ENCODE measurements at regions not wholly inside any gene's neighbourhood (a gene's known extent, or its start where the extent isn't known, plus 50 kb on each side); places are given as distances from the start of the nearest gene placed in this dataset.
"Not testable (repeated sequence)": the region's sequence is repeated elsewhere in the genome, so short reads cannot be mapped to it uniquely, and the experiment has no call there.

DNA sequence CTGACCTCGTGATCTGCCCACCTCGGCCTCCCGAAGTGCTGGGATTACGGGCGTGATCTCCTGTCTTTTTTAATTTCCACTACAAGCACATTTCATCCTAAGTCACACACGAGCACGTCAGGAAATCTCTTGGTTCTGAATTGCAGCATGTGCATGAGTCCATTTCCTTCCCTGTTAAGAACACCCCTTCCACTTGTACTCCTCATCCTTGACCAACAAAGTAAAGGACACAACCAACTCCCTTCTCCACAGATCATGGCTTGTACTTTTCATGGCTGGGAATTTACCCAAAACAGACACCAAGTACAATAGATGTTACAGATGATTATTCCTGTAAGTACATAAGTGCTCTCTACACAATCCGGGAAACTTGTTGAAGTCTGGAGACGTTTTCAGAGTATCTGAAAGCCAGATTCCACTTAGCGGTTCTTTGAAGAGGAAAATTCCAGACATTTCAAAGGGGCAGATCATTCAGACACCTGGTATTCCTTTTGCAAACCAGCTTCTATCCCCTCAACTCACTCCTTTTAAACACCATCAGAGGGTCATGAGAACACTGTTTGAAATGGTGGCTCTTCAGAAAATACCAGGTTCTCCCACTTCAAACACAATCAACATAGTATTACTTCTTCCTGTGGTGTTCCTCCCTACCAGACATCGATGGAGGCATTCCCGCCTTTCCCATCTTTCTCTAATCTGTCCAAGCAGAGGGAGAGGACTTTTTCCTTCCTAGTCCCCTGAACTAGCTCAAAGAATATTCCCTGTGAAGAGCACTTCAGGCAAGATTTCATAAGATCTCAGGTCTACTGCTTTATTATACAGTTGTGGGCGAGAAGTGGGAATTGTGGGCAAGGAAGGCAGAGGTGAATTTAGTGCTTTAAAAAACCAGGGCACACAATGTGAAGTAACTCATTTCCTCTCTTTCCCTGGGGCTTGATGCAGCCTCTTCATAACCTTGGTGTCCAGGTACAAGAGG is 80.1 kb upstream of the TSC22D2 start:
- Histone ChIP-seq H3K4me1 (ENCODE audit: control insufficient read depth, low read depth, low read length) (no peaks in the 10 kb centered on the region), H3K9ac (ENCODE audit: low read length) (no peak overlapping the region), H3K27me3 (ENCODE audit: control insufficient read depth, insufficient read depth, low read length) (no peaks in the 10 kb centered on the region), H3K27ac (ENCODE audit: low read length) (no peak overlapping the region), H3K36me3 (ENCODE audit: control insufficient read depth, low read depth, low read length) (no peaks in the 10 kb centered on the region), H3K4me3 (ENCODE audit: low read length) (no peak overlapping the region), H3K9me3 (ENCODE audit: control insufficient read depth, low read depth, low read length) (no peaks in the 10 kb centered on the region)

DNA sequence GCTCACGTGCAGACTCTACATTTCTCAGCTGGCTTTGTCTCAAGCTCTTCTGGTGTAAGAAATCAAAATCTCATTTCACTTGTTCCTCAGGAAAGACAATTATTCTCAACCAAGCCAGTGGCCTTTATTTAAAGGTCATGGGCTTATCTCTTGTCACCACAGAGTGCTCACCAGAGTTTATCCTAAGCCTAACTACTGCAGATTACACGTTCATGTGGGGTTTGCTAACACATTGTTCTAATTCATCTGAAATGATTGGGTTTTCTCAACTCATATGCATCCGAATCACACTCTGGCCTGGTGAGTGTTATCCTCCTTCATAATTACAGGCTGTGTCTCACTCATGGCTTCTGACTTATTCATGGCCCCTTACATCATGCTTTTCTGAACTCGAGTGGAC is 83.3 kb upstream of the TSC22D2 start:
- Histone ChIP-seq H3K4me1 (ENCODE audit: control insufficient read depth, low read depth, low read length) (no peaks in the 10 kb centered on the region), H3K9ac (ENCODE audit: low read length) (no peak overlapping the region), H3K36me3 (ENCODE audit: control insufficient read depth, low read depth, low read length) (no peaks in the 10 kb centered on the region), H3K9me3 (ENCODE audit: control insufficient read depth, low read depth, low read length) (no peaks in the 10 kb centered on the region), H3K4me3 (ENCODE audit: low read length) (no peak overlapping the region), H3K27ac (ENCODE audit: low read length) (no peak overlapping the region), H3K27me3 (ENCODE audit: control insufficient read depth, insufficient read depth, low read length) (no peaks in the 10 kb centered on the region)

DNA sequence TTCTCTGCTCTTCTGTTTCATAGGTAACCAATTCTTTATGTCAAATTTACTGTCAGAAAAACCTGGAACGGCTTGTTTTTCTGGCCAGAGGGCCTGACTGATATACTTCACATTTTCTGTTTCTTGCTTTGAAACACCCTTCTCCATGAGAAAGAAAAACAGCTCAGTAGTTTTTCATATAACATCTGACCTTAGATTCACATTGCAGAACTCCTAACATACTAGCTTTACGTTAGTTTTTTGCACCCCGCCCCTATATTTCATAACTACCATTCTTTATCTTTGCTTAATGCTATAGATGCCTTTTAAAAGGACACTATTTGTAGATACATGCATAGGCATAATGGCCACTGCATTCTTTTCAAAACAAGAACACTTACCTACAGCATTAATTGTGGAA is 83.9 kb upstream of the TSC22D2 start:
- Histone ChIP-seq H3K9me3 (ENCODE audit: control insufficient read depth, low read depth, low read length) (no peaks in the 10 kb centered on the region), H3K4me1 (ENCODE audit: control insufficient read depth, low read depth, low read length) (no peaks in the 10 kb centered on the region)

DNA sequence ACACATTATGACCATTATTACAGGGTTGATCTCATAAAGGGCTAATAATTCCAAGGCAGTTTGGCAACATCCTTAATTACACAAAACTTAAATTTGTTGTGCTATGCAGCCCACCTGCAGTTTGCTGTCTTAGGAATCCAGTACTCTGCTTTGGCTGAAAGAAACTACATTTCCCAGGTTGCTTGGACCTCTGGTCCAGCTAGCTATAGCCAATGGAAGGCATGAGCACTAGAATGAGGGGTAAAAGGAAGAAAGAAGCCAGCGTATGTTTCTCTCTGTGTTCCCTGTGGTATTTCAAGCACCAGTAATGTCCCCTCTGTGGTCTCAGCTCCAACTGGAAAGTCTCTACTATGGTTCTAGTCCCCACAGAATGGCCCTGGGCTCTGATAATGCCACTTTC is 84.3 kb upstream of the TSC22D2 start:
- no peaks in the 10 kb centered on the region for H3K27me3 ChIP-seq (ENCODE audit: control insufficient read depth, insufficient read depth, low read length)
- H3K4me3 ChIP-seq (ENCODE audit: low read length) = no peak overlapping the region
- H3K9ac ChIP-seq (ENCODE audit: low read length) = no peak overlapping the region
- H3K36me3 ChIP-seq (ENCODE audit: control insufficient read depth, low read depth, low read length) = no peaks in the 10 kb centered on the region
- H3K27ac ChIP-seq (ENCODE audit: low read length) = no peak overlapping the region
- no peaks in the 10 kb centered on the region for H3K9me3 ChIP-seq (ENCODE audit: control insufficient read depth, low read depth, low read length)
- H3K4me1 ChIP-seq (ENCODE audit: control insufficient read depth, low read depth, low read length) = no peaks in the 10 kb centered on the region

More for the DNA sequence above, 83.9 kb upstream of the TSC22D2 start:
- Histone ChIP-seq H3K36me3 (ENCODE audit: control insufficient read depth, low read depth, low read length) (no peaks in the 10 kb centered on the region), H3K27ac (ENCODE audit: low read length) (no peak overlapping the region), H3K27me3 (ENCODE audit: control insufficient read depth, insufficient read depth, low read length) (no peaks in the 10 kb centered on the region), H3K9ac (ENCODE audit: low read length) (no peak overlapping the region), H3K4me3 (ENCODE audit: low read length) (no peak overlapping the region)

DNA sequence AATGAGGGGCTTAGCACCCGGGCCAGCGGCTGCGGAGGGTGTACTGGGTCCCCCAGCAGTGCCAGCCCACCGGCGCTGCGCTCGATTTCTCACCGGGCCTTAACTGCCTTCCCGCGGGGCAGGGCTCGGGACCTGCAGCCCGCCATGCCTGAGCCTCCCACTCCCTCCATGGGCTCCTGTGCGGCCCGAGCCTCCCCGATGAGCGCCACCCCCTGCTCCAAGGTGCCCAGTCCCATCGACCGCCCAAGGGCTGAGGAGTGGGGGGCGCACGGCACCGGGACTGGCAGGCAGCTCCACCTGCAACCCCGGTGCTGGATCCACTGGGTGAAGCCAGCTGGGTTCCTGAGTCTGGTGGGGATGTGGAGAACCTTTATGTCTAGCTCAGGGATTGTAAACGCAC is 85.0 kb upstream of the TSC22D2 start:
- not testable (repeated sequence) for H3K27me3 ChIP-seq (ENCODE audit: control insufficient read depth, insufficient read depth, low read length); H3K4me1 ChIP-seq (ENCODE audit: control insufficient read depth, low read depth, low read length); H3K9me3 ChIP-seq (ENCODE audit: control insufficient read depth, low read depth, low read length); H3K4me3 ChIP-seq (ENCODE audit: low read length); H3K27ac ChIP-seq (ENCODE audit: low read length); H3K36me3 ChIP-seq (ENCODE audit: control insufficient read depth, low read depth, low read length); H3K9ac ChIP-seq (ENCODE audit: low read length)

DNA sequence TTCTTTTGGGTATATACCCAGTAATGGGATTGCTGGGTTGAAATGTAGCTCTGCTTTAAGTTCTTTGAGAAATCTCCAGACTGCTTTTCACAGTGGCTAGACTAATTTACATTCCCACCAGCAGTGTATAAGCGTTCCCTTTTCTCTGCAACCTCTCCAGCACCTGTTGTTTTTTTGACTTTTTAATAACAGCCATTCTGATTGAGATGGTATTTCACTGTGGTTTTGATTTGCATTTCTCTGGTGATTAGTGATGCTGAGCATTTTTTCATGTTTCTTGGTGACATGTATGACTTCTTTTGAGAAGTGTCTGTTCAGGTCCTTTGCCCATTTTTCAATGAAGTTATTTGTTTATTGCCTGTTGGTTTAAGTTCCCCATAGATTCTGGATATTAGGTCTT is 87.1 kb upstream of the TSC22D2 start:
- not testable (repeated sequence) for H3K4me3 ChIP-seq (ENCODE audit: low read length); H3K9ac ChIP-seq (ENCODE audit: low read length); H3K4me1 ChIP-seq (ENCODE audit: control insufficient read depth, low read depth, low read length); H3K27me3 ChIP-seq (ENCODE audit: control insufficient read depth, insufficient read depth, low read length); H3K36me3 ChIP-seq (ENCODE audit: control insufficient read depth, low read depth, low read length); H3K27ac ChIP-seq (ENCODE audit: low read length); H3K9me3 ChIP-seq (ENCODE audit: control insufficient read depth, low read depth, low read length)

DNA sequence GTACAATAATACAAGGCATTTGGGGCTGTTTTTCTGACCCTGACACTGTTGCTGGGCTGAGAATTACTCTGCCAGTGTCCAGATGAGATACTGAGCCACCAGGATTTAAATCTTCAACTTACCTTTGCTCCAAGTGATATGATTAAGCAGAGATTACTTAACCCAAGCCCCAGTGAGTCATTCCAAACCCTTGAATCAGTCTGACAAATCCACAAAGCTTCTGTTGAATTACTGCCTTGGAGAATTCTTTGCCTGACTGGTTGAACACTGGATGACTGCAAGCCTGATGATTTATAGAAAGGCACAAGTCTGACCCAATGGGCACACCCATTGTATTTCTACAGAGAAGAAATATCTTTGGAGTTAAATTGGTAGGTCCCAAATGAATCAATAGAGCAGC is 88.2 kb upstream of the TSC22D2 start:
- Histone ChIP-seq H3K27ac (ENCODE audit: low read length) (no peak overlapping the region), H3K9me3 (ENCODE audit: control insufficient read depth, low read depth, low read length) (no peaks in the 10 kb centered on the region), H3K27me3 (ENCODE audit: control insufficient read depth, insufficient read depth, low read length) (no peaks in the 10 kb centered on the region), H3K4me3 (ENCODE audit: low read length) (no peak overlapping the region), H3K36me3 (ENCODE audit: control insufficient read depth, low read depth, low read length) (no peaks in the 10 kb centered on the region), H3K9ac (ENCODE audit: low read length) (no peak overlapping the region), H3K4me1 (ENCODE audit: control insufficient read depth, low read depth, low read length) (no peaks in the 10 kb centered on the region)

DNA sequence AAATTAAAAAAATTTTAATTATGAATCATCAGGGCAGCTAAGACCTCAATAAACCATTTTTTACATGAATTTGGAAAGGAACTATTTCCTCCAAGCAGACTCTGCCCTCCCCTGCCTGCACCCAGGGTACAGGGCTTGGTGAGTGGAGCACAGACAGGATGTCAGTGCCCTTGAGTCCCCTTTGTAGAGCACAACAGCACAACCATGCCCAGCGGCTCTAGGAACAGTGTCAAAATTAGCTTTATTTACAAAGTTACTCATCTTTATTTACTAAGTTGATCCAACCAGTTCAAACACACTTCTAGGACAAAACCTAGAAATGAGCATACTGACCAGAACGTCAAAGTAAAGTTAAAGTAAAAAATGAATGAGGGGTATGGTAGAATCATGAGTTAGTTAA is 90.6 kb upstream of the TSC22D2 start:
- no peaks in the 10 kb centered on the region for H3K27me3 ChIP-seq (ENCODE audit: control insufficient read depth, insufficient read depth, low read length)
- H3K4me3 ChIP-seq (ENCODE audit: low read length) = no peak overlapping the region
- H3K36me3 ChIP-seq (ENCODE audit: control insufficient read depth, low read depth, low read length) = no peaks in the 10 kb centered on the region
- H3K4me1 ChIP-seq (ENCODE audit: control insufficient read depth, low read depth, low read length) = no peaks in the 10 kb centered on the region
- H3K9me3 ChIP-seq (ENCODE audit: control insufficient read depth, low read depth, low read length) = no peaks in the 10 kb centered on the region
- H3K27ac ChIP-seq (ENCODE audit: low read length) = no peak overlapping the region
- no peak overlapping the region for H3K9ac ChIP-seq (ENCODE audit: low read length)

DNA sequence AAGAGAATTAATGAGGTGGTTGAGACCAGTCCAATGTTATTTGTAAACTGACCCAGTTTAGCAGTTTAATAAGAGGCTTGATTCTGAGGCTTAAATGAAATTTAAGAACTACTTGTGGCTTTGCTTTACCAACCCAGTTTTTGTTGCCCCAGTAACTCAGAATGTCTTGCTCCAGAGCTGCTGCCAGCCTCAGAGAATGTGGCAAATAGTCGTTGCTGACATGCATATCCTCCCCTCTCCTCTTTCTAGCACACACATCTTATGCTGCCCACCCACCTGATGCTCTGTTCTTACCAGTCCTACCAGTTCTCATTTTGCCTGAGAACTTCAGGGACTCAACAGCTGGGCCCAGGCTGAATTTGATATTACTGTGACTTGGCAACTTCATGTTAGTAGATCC is 92.4 kb upstream of the TSC22D2 start:
- Histone ChIP-seq H3K4me3 (ENCODE audit: low read length) (no peak overlapping the region), H3K27ac (ENCODE audit: low read length) (no peak overlapping the region), H3K4me1 (ENCODE audit: control insufficient read depth, low read depth, low read length) (no peaks in the 10 kb centered on the region), H3K36me3 (ENCODE audit: control insufficient read depth, low read depth, low read length) (no peaks in the 10 kb centered on the region), H3K27me3 (ENCODE audit: control insufficient read depth, insufficient read depth, low read length) (no peaks in the 10 kb centered on the region), H3K9ac (ENCODE audit: low read length) (no peak overlapping the region), H3K9me3 (ENCODE audit: control insufficient read depth, low read depth, low read length) (no peaks in the 10 kb centered on the region)

DNA sequence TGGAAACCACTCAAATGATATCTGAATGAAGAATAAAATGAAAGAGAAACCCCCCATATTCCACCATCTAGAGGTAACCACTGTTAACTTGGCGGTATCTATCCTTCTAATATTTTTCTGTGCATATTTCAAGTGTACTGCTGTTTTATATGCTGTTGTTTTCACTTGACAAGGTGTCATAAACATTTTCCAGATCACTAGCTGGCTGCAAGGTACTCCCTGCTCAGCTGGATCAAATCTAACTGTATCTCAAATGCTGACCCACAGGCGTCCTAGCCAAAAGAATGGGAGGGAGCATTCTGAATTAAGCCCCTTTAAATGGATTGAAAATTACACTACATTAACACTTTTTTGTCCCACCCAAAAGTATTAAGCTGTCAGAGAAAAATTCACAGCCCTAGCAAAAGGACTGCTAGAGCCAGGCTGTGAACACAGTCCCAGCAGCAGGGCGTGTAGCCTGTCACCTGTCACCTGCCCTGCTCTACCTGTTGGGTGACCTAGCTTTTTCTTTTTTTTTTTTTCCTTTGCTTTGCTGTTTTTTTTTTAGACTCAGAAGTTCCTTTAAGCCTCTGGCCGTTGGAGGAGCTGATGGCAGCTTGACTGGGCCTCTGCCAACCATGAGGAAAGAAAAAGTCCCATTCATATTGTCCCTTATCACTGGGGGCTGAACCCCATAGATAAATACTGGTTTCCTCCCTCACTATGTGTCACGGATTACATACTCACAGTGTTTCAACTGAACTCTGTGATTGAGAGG is 93.7 kb upstream of the TSC22D2 start:
- no peak overlapping the region for H3K27ac ChIP-seq (ENCODE audit: low read length)
- H3K4me1 ChIP-seq (ENCODE audit: control insufficient read depth, low read depth, low read length) = no peaks in the 10 kb centered on the region

DNA sequence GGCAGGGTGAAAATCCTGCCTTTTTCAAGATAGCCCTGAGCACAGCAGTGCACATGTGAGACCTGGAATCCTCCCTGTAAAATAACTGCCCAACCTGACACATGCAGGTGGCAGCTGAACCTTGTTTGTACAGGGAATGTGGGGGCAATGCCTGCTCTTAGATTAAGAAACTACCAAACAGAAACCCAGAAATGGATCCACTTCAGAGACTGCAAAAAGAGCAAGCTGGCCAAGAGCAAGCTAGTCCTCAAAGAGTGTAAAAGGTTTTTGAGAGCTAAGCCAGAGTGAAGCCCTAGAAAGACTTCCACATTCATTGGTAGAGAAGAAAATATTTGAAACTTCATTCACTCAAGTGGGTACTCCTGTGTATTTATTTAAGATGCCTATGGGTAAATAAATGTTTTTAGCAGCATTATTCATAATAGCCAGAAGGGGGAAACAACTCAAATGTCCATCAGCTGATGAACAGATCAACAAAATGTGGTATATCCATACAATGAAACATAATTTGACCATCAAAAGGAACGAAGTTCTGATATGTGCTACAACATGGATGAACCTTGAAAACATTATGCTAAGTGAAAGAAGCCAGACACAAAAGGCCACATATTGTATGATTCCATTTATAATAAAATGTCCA is 96.0 kb upstream of the TSC22D2 start:
- Histone ChIP-seq H3K4me3 (ENCODE audit: low read length) (no peak overlapping the region), H3K4me1 (ENCODE audit: control insufficient read depth, low read depth, low read length) (no peaks in the 10 kb centered on the region), H3K9ac (ENCODE audit: low read length) (no peak overlapping the region), H3K27ac (ENCODE audit: low read length) (no peak overlapping the region), H3K27me3 (ENCODE audit: control insufficient read depth, insufficient read depth, low read length) (no peaks in the 10 kb centered on the region), H3K9me3 (ENCODE audit: control insufficient read depth, low read depth, low read length) (no peaks in the 10 kb centered on the region), H3K36me3 (ENCODE audit: control insufficient read depth, low read depth, low read length) (no peaks in the 10 kb centered on the region)

More for the DNA sequence above, 93.7 kb upstream of the TSC22D2 start:
- no peaks in the 10 kb centered on the region for H3K27me3 ChIP-seq (ENCODE audit: control insufficient read depth, insufficient read depth, low read length)
- H3K36me3 ChIP-seq (ENCODE audit: control insufficient read depth, low read depth, low read length) = no peaks in the 10 kb centered on the region
- H3K9me3 ChIP-seq (ENCODE audit: control insufficient read depth, low read depth, low read length) = no peaks in the 10 kb centered on the region
- no peak overlapping the region for H3K4me3 ChIP-seq (ENCODE audit: low read length)
- no peak overlapping the region for H3K9ac ChIP-seq (ENCODE audit: low read length)
